ENCODE measurements at regions not wholly inside any gene's neighbourhood (a gene's known extent, or its start where the extent isn't known, plus 50 kb on each side); places are given as distances from the start of the nearest gene placed in this dataset.

GRCh38 chr18:67634631-67635338, 118.3 kb upstream of the DSEL start:
- H3K4me3 ChIP-seq (ENCODE audit: low read depth, low read length), result no peak overlapping the region
- no peak for DNase-seq (ENCODE audit: low read depth)
- TF ChIP-seq, protein P1, sequence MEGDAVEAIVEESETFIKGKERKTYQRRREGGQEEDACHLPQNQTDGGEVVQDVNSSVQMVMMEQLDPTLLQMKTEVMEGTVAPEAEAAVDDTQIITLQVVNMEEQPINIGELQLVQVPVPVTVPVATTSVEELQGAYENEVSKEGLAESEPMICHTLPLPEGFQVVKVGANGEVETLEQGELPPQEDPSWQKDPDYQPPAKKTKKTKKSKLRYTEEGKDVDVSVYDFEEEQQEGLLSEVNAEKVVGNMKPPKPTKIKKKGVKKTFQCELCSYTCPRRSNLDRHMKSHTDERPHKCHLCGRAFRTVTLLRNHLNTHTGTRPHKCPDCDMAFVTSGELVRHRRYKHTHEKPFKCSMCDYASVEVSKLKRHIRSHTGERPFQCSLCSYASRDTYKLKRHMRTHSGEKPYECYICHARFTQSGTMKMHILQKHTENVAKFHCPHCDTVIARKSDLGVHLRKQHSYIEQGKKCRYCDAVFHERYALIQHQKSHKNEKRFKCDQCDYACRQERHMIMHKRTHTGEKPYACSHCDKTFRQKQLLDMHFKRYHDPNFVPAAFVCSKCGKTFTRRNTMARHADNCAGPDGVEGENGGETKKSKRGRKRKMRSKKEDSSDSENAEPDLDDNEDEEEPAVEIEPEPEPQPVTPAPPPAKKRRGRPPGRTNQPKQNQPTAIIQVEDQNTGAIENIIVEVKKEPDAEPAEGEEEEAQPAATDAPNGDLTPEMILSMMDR (IDR thresholded peaks at IDR 0.05; ENCODE audit: control insufficient read depth, extremely low read depth, insufficient read depth), result no peak

DNA sequence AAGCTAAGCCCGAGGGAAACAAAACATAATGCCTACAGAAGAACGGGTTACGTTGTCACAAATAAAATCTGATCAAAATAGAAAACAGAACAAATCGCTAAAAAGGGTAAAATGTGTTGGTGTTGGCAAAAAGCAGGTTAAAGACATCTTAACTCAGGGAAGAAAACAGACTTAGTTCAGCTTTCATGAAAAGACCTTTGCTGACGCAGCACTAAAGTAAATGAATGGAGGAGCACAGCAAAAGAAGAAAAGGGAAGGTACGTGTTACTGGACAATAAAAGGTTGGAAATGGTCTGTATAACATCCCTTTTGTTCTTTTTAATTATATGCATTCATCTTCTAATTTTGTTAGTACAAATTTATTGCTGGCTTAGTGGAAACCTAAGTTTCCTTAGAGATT, 117.4 kb upstream of the DSEL start:
- TF ChIP-seq, protein P1 (IDR thresholded peaks at IDR 0.05; ENCODE audit: control insufficient read depth, extremely low read depth, insufficient read depth), result no peak
- no peak for DNase-seq (ENCODE audit: low read depth)
- no peak overlapping the region for H3K4me3 ChIP-seq (ENCODE audit: low read depth, low read length)

DNA sequence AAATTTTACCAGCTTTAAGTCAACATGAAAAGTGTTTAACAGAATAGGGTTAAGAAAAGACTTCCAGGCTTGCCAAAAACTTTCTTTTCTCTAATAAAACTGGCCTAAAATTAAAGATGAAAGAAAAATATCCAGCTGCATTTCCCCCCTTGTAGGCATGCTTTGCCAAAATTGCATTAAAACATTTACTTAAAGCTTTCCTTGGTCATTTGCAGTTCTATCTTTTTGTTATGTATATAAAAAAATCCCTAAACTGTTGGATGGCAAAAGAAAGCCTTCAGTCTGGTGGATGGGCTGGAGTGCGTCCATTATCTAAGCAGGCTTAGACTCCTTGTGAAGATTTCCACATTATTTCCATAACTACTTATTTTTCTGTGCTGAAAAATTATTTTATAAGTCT, 105.4 kb upstream of the DSEL start:
- H3K4me3 ChIP-seq (ENCODE audit: low read depth, low read length), result no peak overlapping the region
- DNase-seq (ENCODE audit: low read depth), result no peak
- TF ChIP-seq, protein P1 (IDR thresholded peaks at IDR 0.05; ENCODE audit: control insufficient read depth, extremely low read depth, insufficient read depth), result no peak

DNA sequence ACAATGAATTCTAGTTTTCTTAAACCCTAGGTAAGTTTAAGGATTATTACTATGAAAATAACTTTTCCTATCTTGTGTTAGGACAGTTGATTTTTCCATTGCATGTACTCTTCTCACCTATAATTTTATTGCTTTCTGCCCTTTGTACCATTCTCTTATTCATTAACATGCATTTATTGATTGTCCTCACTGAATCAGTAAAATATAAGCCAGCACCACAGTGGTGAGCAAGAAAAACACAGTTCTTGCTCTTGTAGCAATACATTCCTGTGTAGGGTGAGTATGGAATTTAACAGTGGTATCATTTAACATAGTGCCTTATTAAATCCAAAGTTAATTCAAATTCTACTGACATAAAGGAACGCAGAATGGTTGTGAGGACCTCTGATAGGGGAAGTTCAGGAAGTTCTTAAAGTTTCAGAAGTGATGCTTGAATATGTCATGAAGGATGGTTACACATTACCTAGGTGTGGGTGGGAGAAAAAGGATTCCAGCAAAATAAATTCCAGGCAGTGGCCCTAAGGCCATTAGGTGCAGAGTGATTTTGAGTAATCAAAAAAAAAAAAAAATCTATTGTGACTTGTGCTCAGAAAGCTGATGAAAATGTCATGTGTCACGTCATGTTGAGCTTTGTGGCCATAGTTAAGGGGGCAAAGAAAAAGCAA, 104.7 kb upstream of the DSEL start:
- TF ChIP-seq, protein P1 (IDR thresholded peaks at IDR 0.05; ENCODE audit: control insufficient read depth, extremely low read depth, insufficient read depth), result no peak
- no peak overlapping the region for H3K4me3 ChIP-seq (ENCODE audit: low read depth, low read length)
- DNase-seq (ENCODE audit: low read depth), result no peak

- DNase-seq (ENCODE audit: low read depth), result no peak
- TF ChIP-seq, protein P1 (IDR thresholded peaks at IDR 0.05; ENCODE audit: control insufficient read depth, extremely low read depth, insufficient read depth), result no peak
- no peak overlapping the region for H3K4me3 ChIP-seq (ENCODE audit: low read depth, low read length)
Measured at GRCh38 chr18:67618061-67618460, 101.5 kb upstream of the DSEL start.

GRCh38 chr18:67615876-67616275, 99.4 kb upstream of the DSEL start:
- TF ChIP-seq, protein P1 (IDR thresholded peaks at IDR 0.05; ENCODE audit: control insufficient read depth, extremely low read depth, insufficient read depth), result no peak
- DNase-seq (ENCODE audit: low read depth), result no peak
- no peak overlapping the region for H3K4me3 ChIP-seq (ENCODE audit: low read depth, low read length)
